ENCODE measurements at regions not wholly inside any gene's neighbourhood (a gene's known extent, or its start where the extent isn't known, plus 50 kb on each side); places are given as distances from the start of the nearest gene placed in this dataset.

DNA sequence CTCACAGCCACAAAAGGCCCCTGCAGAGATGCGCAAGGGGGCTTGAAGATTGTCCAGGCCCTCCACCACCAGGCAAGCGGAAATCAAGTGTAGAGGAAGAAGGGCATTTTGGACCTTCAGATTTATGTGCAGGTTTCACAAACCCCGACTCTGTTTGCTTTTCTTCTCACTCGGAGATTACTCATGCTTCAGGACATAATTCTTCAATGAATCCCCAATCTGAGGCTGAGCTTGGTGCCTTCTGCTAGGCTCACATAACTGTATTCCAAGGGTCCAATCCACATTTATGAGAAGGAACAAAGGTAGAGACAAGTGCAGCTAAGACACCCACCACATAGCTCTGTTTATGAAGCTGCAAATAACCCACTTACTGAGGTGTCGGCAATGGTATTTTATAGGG, 50.6 kb upstream of the NMNAT3 start:
- DNase-seq: no peak
